ENCODE measurements at regions not wholly inside any gene's neighbourhood (a gene's known extent, or its start where the extent isn't known, plus 50 kb on each side); places are given as distances from the start of the nearest gene placed in this dataset.
"Not testable (repeated sequence)": the region's sequence is repeated elsewhere in the genome, so short reads cannot be mapped to it uniquely, and the experiment has no call there.

- Histone ChIP-seq H3K36me3 (replicated peaks in 1 of 2; ENCODE audit: control insufficient read depth in 2 of 2, insufficient read depth in 2 of 2, low read length in 2 of 2) (no peaks in the 10 kb centered on the region), H2AK5ac (ENCODE audit: low read depth, low read length) (no peak overlapping the region), H3K79me1 (ENCODE audit: low read depth, low read length) (no peaks in the 10 kb centered on the region), H3K4me2 (ENCODE audit: insufficient read depth, low read length, poor library complexity, severe bottlenecking) (no peak overlapping the region), H3K4ac (ENCODE audit: low read length) (no peak overlapping the region), H3K4me1 (ENCODE audit: control insufficient read depth in 2 of 2, insufficient read depth in 1 of 2, low read depth in 1 of 2, low read length in 2 of 2) (no peaks in the 10 kb centered on the region), H2BK120ac (ENCODE audit: low read depth, low read length) (no peak overlapping the region), H3K27ac (replicated peaks; ENCODE audit: low read length) (no peak overlapping the region), H3K14ac (ENCODE audit: low read length) (no peak overlapping the region), H3K27me3 (ENCODE audit: control insufficient read depth in 3 of 3, insufficient read depth in 3 of 3, low read depth in 1 of 3, low read length in 3 of 3) (no peaks in the 10 kb centered on the region), H3K9me3 (replicated peaks in 1 of 2; ENCODE audit: control insufficient read depth in 2 of 2, insufficient read depth in 1 of 2, low read depth in 1 of 2, low read length in 2 of 2) (peaks cover 0 to 2% of the 10 kb centered on the region in 2 donors), H3K23ac (ENCODE audit: low read depth, low read length, poor library complexity) (no peak overlapping the region), H4K8ac (ENCODE audit: low read depth, low read length) (no peak overlapping the region), H3K18ac (ENCODE audit: low read length) (no peak overlapping the region), H3K4me3 (ENCODE audit: low read length in 2 of 2) (no peak overlapping the region), H3K9ac (ENCODE audit: low read depth, low read length, poor library complexity) (no peak overlapping the region), H2BK15ac (ENCODE audit: low read length) (no peak overlapping the region), H2BK5ac (ENCODE audit: low read length) (no peak overlapping the region), H2BK12ac (ENCODE audit: low read length) (no peak overlapping the region), H4K91ac (ENCODE audit: low read depth, low read length, poor library complexity) (no peak overlapping the region), H2AFZ (ENCODE audit: low read length) (no peak overlapping the region)
- no peak for DNase-seq (ENCODE audit: low spot score)
Measured at GRCh38 chr12:88833641-88834116, 253.4 kb upstream of the KITLG start.

- H3K27ac ChIP-seq (replicated peaks; ENCODE audit: low read length); H2BK5ac ChIP-seq (ENCODE audit: low read length); H3K9ac ChIP-seq (ENCODE audit: low read depth, low read length, poor library complexity); H2BK12ac ChIP-seq (ENCODE audit: low read length); H3K27me3 ChIP-seq (ENCODE audit: control insufficient read depth in 3 of 3, insufficient read depth in 3 of 3, low read depth in 1 of 3, low read length in 3 of 3); H3K4me2 ChIP-seq (ENCODE audit: insufficient read depth, low read length, poor library complexity, severe bottlenecking); H3K14ac ChIP-seq (ENCODE audit: low read length); H3K79me1 ChIP-seq (ENCODE audit: low read depth, low read length); H2AK5ac ChIP-seq (ENCODE audit: low read depth, low read length); H3K4me1 ChIP-seq (ENCODE audit: control insufficient read depth in 2 of 2, insufficient read depth in 1 of 2, low read depth in 1 of 2, low read length in 2 of 2); H3K4me3 ChIP-seq (ENCODE audit: low read length in 2 of 2); H3K36me3 ChIP-seq (replicated peaks in 1 of 2; ENCODE audit: control insufficient read depth in 2 of 2, insufficient read depth in 2 of 2, low read length in 2 of 2); H3K23ac ChIP-seq (ENCODE audit: low read depth, low read length, poor library complexity); H2AFZ ChIP-seq (ENCODE audit: low read length); H3K4ac ChIP-seq (ENCODE audit: low read length); H3K9me3 ChIP-seq (replicated peaks in 1 of 2; ENCODE audit: control insufficient read depth in 2 of 2, insufficient read depth in 1 of 2, low read depth in 1 of 2, low read length in 2 of 2); H4K8ac ChIP-seq (ENCODE audit: low read depth, low read length); H4K91ac ChIP-seq (ENCODE audit: low read depth, low read length, poor library complexity); H2BK120ac ChIP-seq (ENCODE audit: low read depth, low read length); DNase-seq (ENCODE audit: low spot score); H3K18ac ChIP-seq (ENCODE audit: low read length); H2BK15ac ChIP-seq (ENCODE audit: low read length): not testable (repeated sequence)
- no CpG with 5 or more reads among the region's 2 CpGs for WGBS, 2 donors (ENCODE audit: extremely low coverage in 2 of 2, insufficient read length in 2 of 2, insufficient replicate concordance in 1 of 2)
Measured at GRCh38 chr12:88828537-88828936, 248.3 kb upstream of the KITLG start.

GRCh38 chr12:88820012-88820411 lies 239.7 kb upstream of the KITLG start:
- no peak overlapping the region for H2AFZ ChIP-seq (ENCODE audit: low read length)
- no CpG with 5 or more reads among the region's 1 CpG for WGBS, 2 donors (ENCODE audit: extremely low coverage in 2 of 2, insufficient read length in 2 of 2, insufficient replicate concordance in 1 of 2)
- DNase-seq (ENCODE audit: low spot score), result no peak

GRCh38 chr12:88816201-88816600 lies 235.9 kb upstream of the KITLG start:
- Histone ChIP-seq H4K8ac (ENCODE audit: low read depth, low read length) (no peak overlapping the region), H3K36me3 (replicated peaks in 1 of 2; ENCODE audit: control insufficient read depth in 2 of 2, insufficient read depth in 2 of 2, low read length in 2 of 2) (no peaks in the 10 kb centered on the region), H3K9ac (ENCODE audit: low read depth, low read length, poor library complexity) (no peak overlapping the region), H3K27me3 (ENCODE audit: control insufficient read depth in 3 of 3, insufficient read depth in 3 of 3, low read depth in 1 of 3, low read length in 3 of 3) (no peaks in the 10 kb centered on the region), H2BK15ac (ENCODE audit: low read length) (no peak overlapping the region), H3K27ac (replicated peaks; ENCODE audit: low read length) (no peak overlapping the region), H3K4ac (ENCODE audit: low read length) (no peak overlapping the region), H3K79me1 (ENCODE audit: low read depth, low read length) (no peaks in the 10 kb centered on the region), H3K14ac (ENCODE audit: low read length) (no peak overlapping the region), H2BK120ac (ENCODE audit: low read depth, low read length) (no peak overlapping the region), H3K18ac (ENCODE audit: low read length) (no peak overlapping the region), H4K91ac (ENCODE audit: low read depth, low read length, poor library complexity) (no peak overlapping the region), H3K4me2 (ENCODE audit: insufficient read depth, low read length, poor library complexity, severe bottlenecking) (no peak overlapping the region), H3K23ac (ENCODE audit: low read depth, low read length, poor library complexity) (no peak overlapping the region), H2BK5ac (ENCODE audit: low read length) (no peak overlapping the region), H2AK5ac (ENCODE audit: low read depth, low read length) (no peak overlapping the region), H3K4me1 (ENCODE audit: control insufficient read depth in 2 of 2, insufficient read depth in 1 of 2, low read depth in 1 of 2, low read length in 2 of 2) (no peaks in the 10 kb centered on the region), H3K9me3 (replicated peaks in 1 of 2; ENCODE audit: control insufficient read depth in 2 of 2, insufficient read depth in 1 of 2, low read depth in 1 of 2, low read length in 2 of 2) (peaks cover 0 to 2% of the 10 kb centered on the region in 2 donors), H3K4me3 (ENCODE audit: low read length in 2 of 2) (no peak overlapping the region), H2AFZ (ENCODE audit: low read length) (no peak overlapping the region), H2BK12ac (ENCODE audit: low read length) (no peak overlapping the region)
- no peak for DNase-seq (ENCODE audit: low spot score)

More at GRCh38 chr12:88820012-88820411, 239.7 kb upstream of the KITLG start:
- H4K91ac ChIP-seq (ENCODE audit: low read depth, low read length, poor library complexity), result no peak overlapping the region
- H3K36me3 ChIP-seq (replicated peaks in 1 of 2; ENCODE audit: control insufficient read depth in 2 of 2, insufficient read depth in 2 of 2, low read length in 2 of 2), result no peaks in the 10 kb centered on the region
- no peaks in the 10 kb centered on the region for H3K27me3 ChIP-seq (ENCODE audit: control insufficient read depth in 3 of 3, insufficient read depth in 3 of 3, low read depth in 1 of 3, low read length in 3 of 3)
- H3K4me3 ChIP-seq (ENCODE audit: low read length in 2 of 2), result no peak overlapping the region
- H3K9ac ChIP-seq (ENCODE audit: low read depth, low read length, poor library complexity), result no peak overlapping the region
- H3K18ac ChIP-seq (ENCODE audit: low read length), result no peak overlapping the region
- H3K4me1 ChIP-seq (ENCODE audit: control insufficient read depth in 2 of 2, insufficient read depth in 1 of 2, low read depth in 1 of 2, low read length in 2 of 2), result no peaks in the 10 kb centered on the region
- no peak overlapping the region for H3K4me2 ChIP-seq (ENCODE audit: insufficient read depth, low read length, poor library complexity, severe bottlenecking)
- no peak overlapping the region for H3K14ac ChIP-seq (ENCODE audit: low read length)
- H3K79me1 ChIP-seq (ENCODE audit: low read depth, low read length), result no peaks in the 10 kb centered on the region
- H3K9me3 ChIP-seq (replicated peaks in 1 of 2; ENCODE audit: control insufficient read depth in 2 of 2, insufficient read depth in 1 of 2, low read depth in 1 of 2, low read length in 2 of 2), result peaks cover 0 to 2% of the 10 kb centered on the region in 2 donors
- no peak overlapping the region for H2BK15ac ChIP-seq (ENCODE audit: low read length)
- no peak overlapping the region for H4K8ac ChIP-seq (ENCODE audit: low read depth, low read length)
- no peak overlapping the region for H2AK5ac ChIP-seq (ENCODE audit: low read depth, low read length)
- H2BK12ac ChIP-seq (ENCODE audit: low read length), result no peak overlapping the region
- H2BK120ac ChIP-seq (ENCODE audit: low read depth, low read length), result no peak overlapping the region
- no peak overlapping the region for H3K23ac ChIP-seq (ENCODE audit: low read depth, low read length, poor library complexity)
- H2BK5ac ChIP-seq (ENCODE audit: low read length), result no peak overlapping the region
- H3K27ac ChIP-seq (replicated peaks; ENCODE audit: low read length), result no peak overlapping the region
- H3K4ac ChIP-seq (ENCODE audit: low read length), result no peak overlapping the region

Measured in neuronal stem cell (in vitro differentiated cells).